Stimulated activated CD4-positive, alpha-beta T cell treated with anti-CD3 and anti-CD28 coated beads, Interleukin-4, amount 100 ng/mL, for 24 hours (primary cell): ENCODE measurements at regions not wholly inside any gene's neighbourhood (a gene's known extent, or its start where the extent isn't known, plus 50 kb on each side); places are given as distances from the start of the nearest gene placed in this dataset.
"Not testable (repeated sequence)": the region's sequence is repeated elsewhere in the genome, so short reads cannot be mapped to it uniquely, and the experiment has no call there.

Source experiments
- DNase-seq: peaks from one replicate; pipeline ENCODE4 v3.0.0-alpha.2; 2020

DNA sequence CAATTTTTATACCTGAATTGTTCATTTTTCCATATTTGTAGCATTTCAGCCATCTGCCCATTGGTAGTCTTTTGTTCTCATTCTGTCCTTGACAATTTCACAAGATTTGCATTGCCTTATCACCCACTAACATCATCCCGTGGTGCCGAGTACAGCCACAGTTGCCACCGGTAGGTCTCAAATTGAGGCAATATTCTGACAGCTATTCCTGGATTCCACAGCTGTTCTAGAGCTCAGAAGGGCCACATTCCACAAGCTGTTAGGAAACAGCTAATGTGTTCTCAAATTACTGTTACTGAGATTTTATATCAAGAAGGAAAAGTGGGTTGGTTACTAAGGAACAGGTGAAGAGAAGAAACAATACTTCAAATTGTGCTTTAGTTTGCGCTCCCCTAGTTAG, 178.8 kb downstream of the RPRM start:
- no peak for DNase-seq

DNA sequence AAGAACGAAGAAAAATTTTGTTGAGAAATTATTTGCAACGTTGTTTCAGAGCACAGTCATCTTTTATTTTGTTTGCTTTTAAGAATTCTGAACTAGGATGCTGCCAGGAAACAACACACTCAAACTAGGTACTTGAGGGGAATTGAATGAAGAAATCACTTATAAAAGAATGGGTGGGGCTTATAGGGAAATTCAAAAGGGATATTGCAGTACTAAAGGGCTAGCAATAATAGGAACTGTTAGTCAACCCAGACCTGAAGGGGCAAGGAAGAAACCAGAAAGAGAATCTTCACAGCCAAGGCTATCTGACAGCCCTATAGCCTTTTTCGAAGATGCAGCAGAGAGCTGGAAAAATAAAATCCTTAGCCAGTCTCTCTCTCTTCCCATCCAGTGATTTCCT, 179.3 kb downstream of the RPRM start:
- no peak for DNase-seq

DNA sequence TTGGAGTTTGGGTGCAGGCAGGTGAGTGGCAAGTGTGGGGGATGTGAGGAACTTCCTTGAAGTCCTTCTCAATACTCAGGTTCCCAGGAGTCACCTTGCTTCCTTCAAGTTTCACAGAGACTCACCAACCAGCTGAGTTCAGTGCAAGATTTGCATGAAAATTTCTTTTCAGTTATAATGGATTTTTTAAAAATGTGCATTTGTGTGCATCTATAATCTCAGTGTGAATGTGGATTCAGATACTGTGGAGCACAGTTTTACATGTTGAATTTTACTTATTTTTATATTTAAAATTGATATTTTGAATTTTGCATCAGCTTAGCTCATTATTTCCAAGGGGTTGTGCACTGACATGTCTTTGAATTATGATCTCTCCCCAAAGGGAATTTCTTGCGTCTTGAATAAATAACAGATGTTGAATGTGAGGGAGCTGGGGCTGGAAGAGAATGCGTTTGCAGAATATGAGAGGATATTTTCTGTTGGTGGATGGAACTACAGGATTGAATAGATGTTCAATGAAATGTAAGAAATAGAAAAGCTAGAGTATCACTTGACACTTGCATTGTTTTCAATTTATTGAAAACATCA, 184.3 kb downstream of the RPRM start:
- DNase-seq, result no peak

DNA sequence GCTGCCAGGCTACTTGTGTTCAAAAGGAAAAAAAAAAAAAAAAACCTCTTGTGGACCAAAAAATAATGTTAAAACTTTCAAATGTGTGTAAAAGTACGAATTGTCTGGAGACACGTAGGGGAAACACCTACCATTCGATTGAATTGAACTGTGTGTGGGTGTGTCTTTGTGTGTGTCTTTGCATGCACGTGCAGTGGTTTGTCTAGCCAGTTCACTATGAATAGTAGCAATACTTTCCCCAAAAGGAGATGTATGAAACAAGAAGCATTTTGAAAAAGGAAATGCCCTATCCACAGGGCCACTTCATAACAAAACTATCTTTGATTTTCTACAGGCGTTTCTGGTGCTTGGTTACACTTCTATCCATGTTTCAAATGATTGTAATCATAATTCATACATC, 186.8 kb downstream of the RPRM start:
- no peak for DNase-seq

DNA sequence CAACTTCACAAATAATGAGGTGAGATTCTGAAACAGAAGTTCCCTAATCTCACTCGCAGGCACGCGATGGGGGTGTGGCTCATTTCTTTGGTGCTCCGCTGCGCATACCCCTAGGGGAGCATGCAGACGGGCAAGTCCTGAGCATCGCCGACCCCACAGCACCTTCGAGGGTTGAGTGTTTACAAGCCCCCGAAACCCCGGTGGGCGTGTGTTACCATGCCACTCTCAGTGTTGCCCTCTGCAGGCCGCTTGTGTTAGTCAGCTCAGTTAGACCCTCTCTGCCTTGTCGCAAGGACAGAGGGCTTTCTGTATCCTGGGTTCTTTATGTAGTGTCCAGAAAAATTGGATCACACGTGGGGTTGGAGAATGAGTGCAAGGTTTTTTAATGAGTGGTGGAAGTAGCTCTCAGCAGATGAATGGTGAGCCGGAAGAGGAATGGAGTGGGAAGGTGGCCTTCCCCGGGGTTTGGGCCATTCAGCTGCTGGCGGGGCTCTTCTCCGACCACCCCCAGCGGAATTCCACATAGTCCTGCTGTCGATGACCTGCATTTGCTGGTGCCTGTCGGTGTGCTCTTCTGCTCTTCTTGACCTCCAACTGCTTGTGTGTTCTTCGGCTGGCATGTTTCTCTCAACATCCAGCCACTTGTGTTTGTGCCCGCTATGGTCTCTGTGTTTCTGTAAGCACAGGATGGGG, 191.3 kb downstream of the RPRM start:
- no peak for DNase-seq

DNA sequence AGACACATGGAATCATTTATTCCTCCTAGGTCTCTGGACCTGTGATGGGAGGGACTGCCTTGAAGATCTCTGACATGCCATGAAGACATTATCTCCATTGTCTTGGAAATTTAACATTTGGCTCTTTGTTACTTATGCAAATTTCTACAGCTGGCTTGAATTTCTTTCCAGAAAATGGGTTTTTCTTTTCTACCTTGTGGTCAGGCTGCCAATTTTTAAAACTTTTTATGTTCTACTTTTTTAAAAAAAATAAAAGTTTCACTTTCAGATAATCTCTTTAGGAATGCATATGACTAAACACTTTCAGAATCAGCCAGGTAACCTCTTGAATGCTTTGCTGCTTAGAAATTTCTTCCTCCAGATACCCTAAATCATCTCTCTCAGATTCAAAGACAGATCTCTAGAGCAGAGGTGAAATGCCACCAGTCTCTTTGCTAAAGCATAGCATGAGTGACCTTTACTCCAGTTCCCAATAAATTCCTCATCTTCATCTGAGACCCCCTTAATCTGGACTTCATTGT, 209.6 kb downstream of the RPRM start:
- DNase-seq, result no peak

DNA sequence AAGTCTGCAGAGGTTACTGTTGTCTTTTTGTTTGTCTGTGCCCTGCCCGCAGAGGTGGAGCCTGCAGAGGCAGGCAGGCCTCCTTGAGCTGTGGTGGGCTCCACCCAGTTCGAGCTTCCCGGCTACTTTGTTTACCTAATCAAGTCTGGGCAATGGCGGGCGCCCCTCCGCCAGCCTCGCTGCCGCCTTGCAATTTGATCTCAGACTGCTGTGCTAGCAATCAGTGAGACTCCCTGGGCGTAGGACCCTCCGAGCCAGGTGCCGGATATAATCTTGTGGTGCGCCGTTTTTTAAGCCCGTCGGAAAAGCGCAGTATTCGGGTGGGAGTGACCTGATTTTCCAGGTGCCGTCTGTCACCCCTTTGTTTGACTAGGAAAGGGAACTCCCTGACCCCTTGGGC, 221.7 kb downstream of the RPRM start:
- DNase-seq, result not testable (repeated sequence)

DNA sequence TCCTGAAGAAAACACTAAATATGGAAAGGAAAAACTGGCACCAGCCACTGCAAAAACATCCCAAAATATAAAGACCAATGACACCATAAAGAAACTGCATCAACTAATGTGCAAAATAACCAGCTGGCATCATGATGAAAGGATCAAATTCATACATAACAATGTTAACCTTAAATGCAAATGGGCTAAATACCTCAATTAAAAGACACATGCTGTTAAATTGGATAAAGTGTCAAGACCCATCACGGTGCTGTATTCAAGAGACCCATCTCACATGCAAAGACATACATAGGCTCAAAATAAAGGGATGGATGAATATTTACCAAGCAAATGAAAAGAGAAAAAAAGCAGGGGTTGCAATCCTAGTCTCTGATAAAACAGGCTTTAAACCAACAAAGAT, 231.9 kb downstream of the RPRM start:
- not testable (repeated sequence) for DNase-seq

DNA sequence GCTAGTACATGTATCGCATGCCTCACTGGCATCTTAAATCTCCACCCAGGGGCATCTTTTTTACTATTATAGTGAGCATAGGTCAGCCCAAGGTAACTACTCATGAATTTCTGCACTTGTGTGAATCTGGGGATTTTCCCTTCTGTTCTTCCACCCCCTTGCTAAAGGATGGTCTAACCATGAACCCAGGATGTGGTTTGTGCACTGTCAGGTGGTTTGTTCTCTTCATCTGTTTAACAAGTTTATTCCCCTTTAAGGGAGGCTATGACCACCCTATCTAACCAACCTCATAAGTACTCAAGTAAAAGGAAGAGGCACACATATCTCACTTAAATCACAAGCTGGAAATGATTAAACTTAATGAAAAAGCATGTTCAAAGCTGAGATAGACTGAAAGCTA, 243.0 kb downstream of the RPRM start:
- DNase-seq, result peak; percentile 3

DNA sequence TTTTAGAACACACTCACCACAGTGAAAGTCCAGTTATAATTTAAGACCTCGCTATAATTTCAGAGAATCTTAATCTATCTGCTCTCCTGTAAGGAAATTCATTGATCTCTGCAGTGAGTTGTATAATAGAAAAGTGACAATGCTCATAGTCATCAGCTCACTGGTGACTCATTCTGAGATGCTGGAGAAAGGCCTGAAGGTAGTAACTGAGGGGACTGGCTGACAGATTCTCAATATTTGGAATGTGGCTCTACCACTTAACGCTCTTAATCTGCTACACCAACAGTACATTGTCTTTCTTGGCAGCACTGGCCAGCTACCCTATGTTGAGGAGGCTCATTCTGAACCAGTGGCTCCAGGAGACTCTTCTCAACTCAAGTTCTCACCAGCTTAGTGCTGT, 246.1 kb downstream of the RPRM start:
- DNase-seq, result no peak

DNA sequence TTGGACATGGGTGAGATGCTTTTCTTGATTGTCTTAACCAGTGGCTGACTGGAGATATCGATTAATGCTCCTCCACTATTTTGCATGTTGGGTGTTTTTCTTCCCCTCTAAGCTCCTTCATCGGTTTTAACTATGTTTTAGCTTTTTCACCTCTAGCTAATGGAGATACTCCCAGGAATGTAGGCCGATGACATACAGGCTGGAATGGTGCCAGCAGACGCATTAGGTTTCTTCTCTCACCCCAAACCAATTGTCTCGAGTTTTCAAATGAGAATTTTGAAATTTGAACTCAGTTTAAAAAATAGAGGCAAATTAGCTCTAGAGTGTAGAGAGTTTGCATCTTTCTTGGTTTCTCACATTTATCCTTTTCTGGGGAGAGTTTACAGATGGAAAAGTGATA, 247.6 kb downstream of the RPRM start:
- DNase-seq, result no peak

DNA sequence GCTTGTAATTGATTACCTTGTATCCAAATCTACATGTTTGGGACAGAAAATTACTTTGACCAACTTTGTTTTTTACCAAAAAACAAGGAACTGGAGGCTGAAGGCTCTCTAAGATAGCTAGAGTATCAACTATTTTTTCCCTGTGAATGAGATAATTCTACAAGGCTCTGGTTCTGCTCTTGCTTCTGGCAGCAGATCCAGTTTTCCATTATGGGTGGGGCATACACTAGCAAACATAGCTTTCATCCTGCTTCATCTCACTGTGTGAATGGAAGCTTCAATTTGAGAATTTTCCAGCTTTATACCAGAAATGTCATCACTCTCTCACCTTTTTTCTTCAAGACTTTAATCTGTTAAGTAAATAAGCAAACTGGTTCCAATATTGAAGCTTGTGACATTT, 249.7 kb downstream of the RPRM start:
- DNase-seq, result no peak

DNA sequence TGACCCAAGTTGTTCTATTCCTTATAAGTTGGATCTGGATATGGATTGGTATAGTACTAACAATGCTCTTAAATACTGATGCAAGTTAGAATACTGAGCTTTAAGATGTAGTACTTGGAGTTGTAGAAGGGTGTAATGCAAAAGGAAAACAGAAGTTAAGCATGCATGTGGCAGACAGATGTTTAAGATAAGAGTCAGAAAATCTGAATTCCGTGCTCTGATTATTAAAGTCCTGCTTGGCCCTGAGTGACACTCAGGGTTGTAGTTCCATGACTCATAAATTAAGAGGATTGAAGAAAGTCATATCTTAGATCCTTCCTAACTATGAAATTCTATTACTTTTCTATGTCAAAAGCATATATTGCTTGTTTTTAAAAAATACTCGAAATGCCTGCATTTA, 250.6 kb downstream of the RPRM start:
- DNase-seq, result no peak

DNA sequence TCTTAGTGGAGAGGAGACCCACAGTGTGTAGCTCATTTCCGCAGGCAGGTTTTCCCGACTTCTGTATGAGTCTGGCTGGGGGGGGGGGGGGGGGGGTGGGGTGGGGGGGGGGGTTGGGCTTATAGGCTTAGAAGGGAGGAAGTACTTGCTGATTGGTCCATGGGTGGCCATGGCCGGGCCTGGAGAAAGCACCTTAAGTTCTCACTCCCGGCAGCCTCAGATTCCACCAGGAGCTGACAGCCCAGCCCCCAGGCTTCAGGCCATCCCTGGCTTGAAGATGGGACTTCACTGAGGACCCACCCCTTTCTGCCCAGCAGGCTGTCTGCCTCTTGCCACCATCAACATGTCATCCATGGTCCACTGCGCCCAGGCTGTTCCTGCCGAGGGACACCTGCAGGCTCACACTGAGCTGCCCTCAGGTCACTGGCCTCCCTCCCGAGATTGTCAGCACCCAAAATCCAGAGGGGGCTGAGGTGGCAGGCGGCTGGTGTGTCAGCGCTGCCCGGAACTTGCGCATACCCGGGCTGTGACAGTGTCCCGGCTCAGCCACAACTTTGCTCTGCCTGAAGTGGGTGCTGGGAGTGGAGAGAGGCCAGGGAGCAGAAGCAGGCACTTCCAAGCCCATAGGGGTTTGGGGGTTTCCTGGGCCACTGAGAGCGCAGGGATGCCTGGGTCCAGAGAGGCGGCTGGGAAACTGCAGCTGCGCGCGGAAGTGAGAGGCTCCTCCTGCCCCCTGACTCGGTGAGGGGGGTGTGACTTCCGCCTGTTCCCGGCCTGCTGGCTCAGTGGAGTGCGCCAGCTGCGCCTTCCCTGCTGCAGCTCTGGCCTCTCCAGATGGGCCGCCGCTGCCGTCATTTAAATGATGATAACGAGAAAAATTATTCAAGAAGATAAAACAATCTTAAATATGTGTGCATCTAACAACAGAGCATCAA, 256.1 kb downstream of the RPRM start:
- DNase-seq, result no peak

DNA sequence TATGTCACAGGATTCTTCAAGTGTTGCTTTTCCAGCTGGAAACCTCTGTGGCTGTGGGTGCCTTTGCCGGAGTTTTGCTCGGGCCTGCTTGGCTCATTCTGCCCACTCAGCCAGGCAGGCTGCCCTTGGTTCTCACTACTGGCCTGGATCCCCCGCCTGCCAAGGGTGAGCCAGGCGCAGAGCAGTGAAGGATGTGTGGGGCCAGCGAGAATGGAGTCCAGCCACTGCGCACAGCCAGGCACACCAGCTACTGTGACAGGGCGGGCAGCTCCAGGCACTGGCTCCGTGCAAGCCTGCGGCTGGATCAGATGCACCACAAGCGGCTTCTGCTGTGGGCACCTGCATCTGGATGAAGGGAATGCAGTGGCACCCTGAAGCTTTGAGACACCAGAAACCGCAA, 257.1 kb downstream of the RPRM start:
- no peak for DNase-seq

DNA sequence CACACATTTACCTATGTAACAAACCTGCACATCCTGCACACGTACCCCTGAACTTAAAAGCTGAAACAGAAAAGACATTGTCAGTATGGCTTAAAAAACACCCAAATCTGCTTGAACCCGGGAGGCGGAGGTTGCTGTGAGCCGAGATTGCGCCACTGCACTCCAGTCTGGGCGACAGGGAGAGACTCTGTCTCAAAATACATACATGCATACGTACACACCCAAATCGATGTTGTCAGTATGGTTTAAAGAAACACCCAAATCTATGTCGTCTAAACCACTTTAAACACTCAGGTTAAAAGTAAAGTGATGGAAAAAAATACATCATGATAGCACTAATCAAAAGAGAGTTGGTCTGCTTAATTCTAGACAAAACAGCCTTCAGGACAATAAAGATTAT, 257.5 kb downstream of the RPRM start:
- DNase-seq, result no peak

DNA sequence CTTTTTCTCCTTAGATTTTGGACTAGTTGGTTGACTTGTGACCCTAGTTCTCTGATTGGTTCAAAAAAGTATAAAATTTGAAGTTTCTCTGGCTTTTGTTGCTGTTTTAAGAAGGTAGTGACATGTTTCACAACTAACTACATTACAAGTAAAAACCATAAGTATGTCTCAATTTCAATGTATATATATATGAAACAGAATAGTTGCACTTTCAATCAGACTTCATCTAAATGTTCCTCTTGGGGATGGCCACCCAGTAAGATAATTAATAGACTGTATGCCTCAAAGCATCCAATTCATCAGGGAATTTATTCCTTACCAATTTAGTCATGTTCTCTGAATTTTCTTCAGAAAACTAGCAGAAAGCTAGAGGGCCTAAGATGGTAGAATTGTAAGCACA, 259.7 kb downstream of the RPRM start:
- no peak for DNase-seq

DNA sequence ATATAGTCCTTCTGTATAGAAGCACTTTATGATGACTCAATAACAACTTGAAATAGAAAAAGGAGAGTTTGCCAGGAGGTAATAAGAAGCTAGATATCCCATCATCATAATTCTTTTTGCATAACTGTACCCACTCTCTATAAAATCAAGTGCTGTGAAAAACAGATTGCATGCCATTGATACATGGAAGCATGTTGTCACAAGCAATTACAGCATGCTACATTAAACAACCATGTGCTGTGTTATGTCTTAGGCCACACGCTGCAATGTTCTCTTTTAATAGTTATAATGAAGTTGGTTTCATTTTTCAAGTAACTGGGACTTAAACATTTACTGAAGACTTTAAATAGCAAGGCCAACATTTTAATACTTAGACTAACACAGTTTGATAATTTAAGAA, 264.2 kb downstream of the RPRM start:
- DNase-seq, result no peak

DNA sequence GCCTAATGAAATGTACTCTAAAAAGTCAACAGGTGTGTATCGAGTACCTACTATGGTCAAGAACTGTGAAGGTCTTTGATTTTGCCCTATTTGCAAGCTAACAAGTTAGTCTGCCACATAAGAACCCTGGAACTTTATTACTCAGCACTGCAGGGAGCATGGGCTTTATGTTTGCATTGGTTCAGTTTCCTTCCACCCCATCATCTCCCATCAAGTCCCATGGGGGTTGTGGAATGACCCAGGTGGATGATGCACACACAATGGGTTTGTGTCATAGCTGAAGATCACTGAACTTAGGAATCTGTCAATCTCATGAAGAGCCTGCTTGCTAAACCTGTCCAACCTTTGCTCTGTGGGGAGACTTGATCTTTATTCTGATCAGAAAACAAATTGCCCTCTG, 265.5 kb downstream of the RPRM start:
- no peak for DNase-seq

DNA sequence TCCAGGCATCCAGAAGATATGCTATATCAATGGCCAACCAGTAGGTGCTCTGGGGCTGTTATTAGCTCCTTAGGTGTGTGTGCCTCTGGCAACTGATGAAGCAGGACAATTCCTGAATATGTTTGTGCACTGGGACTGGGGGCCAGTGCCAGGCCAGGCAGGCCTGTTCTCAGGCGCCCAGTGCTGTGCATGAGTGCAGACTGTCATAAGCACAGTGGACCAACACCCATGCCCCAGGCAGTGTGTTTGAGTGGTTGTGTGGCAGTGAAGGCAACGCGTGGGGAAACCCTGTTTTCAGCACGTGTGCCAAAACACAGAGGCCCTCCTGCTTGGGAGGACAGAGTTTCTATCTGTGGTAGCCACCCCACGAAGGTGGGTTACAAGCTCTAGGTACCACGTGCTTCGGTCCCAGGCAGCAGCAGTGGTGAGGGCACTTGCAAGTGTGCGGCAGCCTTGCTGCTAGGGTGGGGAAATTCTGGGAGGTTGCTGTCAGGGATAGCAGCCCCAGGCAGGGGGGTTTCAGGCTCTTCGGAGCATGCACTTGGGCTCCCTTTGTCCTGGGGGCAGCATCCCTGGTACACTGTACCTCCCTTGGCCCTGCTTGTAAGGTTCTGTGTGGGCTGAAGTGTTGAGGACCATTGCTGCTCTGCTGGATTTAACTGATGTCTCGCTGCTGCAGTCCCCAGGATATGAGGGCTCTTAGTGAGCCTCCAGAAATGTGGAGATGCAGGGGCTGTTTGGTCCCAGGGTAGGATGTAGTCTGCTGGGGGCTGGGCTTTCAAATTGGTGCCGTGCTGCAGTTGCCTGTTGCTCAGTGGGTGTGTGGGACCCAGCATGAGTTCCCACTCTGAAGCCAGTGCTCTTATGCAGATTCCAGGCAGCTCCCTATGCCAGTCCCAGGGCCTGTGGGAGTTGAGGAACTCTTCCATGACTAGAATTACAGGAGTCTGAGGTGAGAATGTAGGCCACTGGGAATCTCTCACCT, 280.9 kb downstream of the RPRM start:
- no peak for DNase-seq

DNA sequence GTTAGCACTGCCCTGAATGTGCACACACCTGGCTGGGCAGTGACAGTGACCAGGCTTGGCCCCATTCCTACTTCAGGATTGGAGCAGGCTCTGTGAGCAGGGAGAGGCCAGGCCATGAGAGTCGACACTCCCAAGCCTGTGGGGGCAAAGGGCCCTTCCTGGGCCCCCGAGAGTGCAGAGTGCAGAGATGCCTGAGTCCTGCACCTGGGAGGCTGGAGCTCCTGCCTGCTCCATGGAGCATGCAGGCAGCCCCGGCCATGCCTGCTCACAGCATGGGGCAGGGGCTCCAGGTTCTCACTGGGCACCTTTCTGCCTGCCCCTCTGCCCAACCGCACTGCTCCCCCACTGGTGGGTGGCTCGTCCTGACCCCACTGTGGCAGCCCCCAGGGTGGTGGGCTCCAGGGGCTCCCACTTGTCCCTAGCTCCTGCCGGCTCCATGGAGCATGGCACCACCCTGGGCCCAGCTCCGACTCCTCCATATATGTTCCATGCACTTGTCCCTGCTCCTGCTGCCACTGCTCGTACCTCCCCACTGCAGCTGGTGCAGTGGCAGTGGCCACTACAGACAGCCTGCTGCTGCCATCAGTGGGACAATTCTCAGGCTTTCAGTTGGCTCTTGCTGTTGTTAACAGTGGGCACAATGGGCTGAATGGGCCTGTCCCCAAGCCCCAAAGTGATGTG, 282.0 kb downstream of the RPRM start:
- DNase-seq, result no peak

DNA sequence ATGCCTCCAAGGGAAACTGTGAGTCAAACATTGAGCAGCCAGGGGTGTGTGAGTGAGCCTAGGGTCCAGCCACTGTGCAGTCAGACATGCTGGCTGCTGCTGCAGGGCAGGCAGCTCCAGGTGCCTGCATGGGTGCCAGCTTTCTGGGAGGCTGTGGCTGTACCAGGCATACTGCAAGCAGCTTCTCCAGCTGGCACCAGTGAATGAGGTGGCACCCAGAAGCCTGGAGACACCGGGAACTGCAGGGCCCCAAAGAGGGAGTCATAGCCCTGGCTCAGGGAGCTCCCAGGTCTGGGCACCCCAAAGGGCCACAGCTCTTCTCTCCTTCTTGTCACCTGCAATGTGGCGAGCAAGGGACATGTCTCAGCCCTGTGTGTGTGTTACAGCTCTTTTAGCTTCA, 283.2 kb downstream of the RPRM start:
- no peak for DNase-seq
